GM12864 (cell line): ENCODE measurements at regions not wholly inside any gene's neighbourhood (a gene's known extent, or its start where the extent isn't known, plus 50 kb on each side); places are given as distances from the start of the nearest gene placed in this dataset.

ENCODE experiments used
- DNase-seq: peaks from one replicate; pipeline ENCODE4 v3.0.0-alpha.2; 2011; ENCODE audit warnings: low read depth
- H3K4me3 ChIP-seq: 2 replicates; pipeline ENCODE4 v1.5.1; 2011; ENCODE audit warnings: mild to moderate bottlenecking, low read depth, low read length, control low read depth
- CTCF ChIP-seq: IDR thresholded peaks from 2 replicates; pipeline ENCODE4 v1.5.1; 2011; ENCODE audit warnings: low read depth, mild to moderate bottlenecking, moderate library complexity, low read length, control low read depth, inconsistent platforms; ENCODE audit errors: missing control alignments

DNA sequence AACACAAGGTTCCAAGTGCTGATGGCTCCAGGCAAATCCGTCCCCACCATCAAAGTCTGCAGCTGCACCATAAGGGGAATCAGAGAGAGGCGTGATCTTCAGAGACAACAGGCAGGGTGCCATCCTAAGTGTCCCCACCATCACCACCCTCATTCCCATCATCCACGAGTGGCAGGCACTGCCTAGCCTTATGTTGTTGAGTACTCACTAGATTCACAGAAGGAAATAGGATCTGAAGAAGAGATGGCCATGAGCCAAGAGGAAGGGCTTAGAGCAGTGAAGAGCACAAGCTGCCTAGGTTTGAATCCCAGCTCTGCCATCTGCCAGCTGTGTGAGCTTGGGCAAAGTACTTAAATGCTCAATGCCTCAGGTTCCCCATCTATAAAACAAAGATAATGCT lies 207.3 kb upstream of the CSF3R start:
- no peak for TF ChIP-seq CTCF
- DNase-seq, result no peak

DNA sequence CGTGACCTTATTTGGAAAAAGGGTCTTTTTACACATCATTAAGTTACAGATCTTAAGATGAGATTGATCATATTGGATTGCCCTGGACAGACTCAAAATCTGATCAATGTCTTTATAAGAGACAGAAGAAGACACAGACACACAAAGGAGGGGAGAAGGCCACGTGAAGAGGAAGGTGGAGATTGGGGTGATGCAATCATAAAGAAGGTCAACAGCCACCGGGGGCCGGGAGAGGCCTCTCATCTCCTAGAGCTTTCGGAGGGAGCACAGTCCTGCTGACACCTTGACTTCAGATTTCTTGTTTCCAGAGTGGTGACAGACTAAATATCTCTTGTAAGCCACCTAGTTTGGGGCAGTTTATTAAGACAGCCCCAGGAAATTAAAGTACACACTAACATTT lies 204.6 kb upstream of the CSF3R start:
- TF ChIP-seq CTCF, result no peak
- no peak for DNase-seq
- H3K4me3 ChIP-seq, result no peak overlapping the region

More for the DNA sequence above, 207.3 kb upstream of the CSF3R start:
- H3K4me3 ChIP-seq, result no peak overlapping the region

GRCh38 chr1:36675931-36676562 lies 193.3 kb upstream of the CSF3R start:
- no peak for TF ChIP-seq CTCF
- DNase-seq, result no peak
- H3K4me3 ChIP-seq, result no peak overlapping the region

- H3K4me3 ChIP-seq, result no peak overlapping the region
- no peak for TF ChIP-seq CTCF
- DNase-seq, result no peak
Measured at GRCh38 chr1:36675106-36675505, 192.4 kb upstream of the CSF3R start.

DNA sequence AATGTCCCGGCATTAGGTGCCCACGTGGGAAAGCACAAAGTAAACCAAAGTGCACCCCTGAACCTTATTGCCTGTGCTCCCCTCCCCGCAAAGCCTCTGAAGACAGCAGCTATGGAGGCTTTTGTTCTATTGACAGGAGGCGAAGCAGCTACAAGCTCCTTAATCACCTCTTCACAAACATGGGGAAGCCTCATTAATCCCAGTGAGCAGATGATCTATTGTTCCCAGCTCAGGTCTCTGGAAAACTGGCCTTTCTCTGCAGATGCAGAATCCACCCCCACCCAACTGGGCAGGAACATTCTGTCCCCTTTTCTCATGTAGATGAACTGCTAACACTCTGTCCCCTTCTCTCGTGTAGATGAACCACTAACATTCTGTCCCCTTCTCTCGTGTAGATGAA lies 190.5 kb upstream of the CSF3R start:
- no peak overlapping the region for H3K4me3 ChIP-seq
- no peak for DNase-seq
- TF ChIP-seq CTCF, result no peak

GRCh38 chr1:36669262-36669661 lies 186.5 kb upstream of the CSF3R start:
- no peak overlapping the region for H3K4me3 ChIP-seq
- DNase-seq, result no peak
- TF ChIP-seq CTCF, result no peak

- TF ChIP-seq CTCF, result no peak
- no peak for DNase-seq
- H3K4me3 ChIP-seq, result no peak overlapping the region
Measured at GRCh38 chr1:36667836-36668235, 185.1 kb upstream of the CSF3R start.
